NOMO-1 treated with DMSO at 0.1 percent for 48 hours (cell line): ENCODE measurements at regions not wholly inside any gene's neighbourhood (a gene's known extent, or its start where the extent isn't known, plus 50 kb on each side); places are given as distances from the start of the nearest gene placed in this dataset.
"Not testable (repeated sequence)": the region's sequence is repeated elsewhere in the genome, so short reads cannot be mapped to it uniquely, and the experiment has no call there.

Source experiments
- DNase-seq: peaks from one replicate; lab custom pipeline; 2025; ENCODE audit not compliant: unreplicated experiment; lab: John Stamatoyannopoulos, UW

GRCh38 chr5:106290841-106291240, 1379.9 kb downstream of the EFNA5 start:
- no peak for DNase-seq

GRCh38 chr5:106288979-106289378, 1381.8 kb downstream of the EFNA5 start:
- DNase-seq: no peak

GRCh38 chr5:106277540-106278096, 1393.1 kb downstream of the EFNA5 start:
- no peak for DNase-seq

DNA sequence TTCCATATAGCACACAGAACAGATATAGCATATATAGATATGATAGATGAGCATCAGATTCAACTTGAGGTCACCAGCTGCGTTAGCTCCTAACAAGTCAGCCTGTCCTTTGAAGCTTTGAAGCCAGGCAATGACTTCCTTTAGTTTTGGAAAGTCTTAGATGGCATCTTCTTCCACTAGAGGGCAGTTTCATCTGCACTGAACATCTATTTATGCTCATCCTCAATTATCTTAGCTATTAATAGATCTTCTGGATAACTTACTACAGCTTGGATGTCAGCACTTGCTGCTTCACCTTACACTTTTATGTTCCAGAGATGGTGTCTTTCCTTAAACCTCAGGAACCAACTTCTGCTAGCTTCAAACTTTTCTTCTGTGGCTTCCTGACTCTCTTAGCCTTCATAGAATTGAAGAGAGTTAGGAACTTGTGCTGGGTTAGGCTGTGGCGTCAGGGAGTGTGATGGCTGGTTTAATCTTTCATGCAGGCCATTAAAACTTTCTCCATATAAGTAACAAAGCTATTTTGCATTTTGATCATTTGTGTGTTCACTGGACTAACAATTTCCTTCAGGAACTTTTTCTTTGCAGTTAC, 1401.4 kb downstream of the EFNA5 start:
- DNase-seq: no peak

DNA sequence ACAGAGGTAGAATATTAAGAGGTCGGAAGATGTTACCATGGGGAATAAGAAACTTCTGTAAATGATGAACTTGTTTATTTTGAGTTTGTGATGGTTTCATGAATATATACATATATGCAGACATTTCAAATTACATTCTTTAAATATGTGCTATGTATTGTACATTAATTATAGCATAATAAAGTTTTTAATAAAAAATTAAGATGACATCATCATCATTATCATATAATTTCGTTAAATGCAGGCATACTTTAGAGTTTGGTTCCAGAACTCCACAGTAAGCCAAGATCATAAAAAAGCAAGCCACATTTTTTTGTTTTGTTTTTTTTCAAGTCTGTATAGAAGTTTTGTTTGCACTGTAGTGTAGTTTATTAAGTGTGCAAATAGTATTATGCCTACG, 1403.5 kb downstream of the EFNA5 start:
- DNase-seq: no peak

DNA sequence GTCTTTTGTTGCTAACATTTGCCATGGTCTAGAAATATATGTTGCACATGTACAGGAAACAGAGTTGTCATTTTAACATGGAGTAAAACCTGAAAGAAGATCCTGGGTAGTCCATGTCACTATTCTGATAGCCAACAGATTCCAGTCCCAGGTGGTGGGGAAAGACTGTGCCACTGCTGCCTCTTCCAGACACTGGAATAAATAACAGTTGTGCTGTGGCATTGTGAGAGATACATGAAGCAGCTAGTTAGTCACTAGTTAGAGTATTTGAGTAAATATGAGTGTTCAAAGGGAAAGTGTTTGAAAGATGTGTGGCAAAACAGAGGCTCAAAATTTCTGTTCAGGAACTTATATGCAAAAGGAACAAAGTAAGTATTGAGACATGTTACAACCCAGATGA, 1408.3 kb downstream of the EFNA5 start:
- no peak for DNase-seq

GRCh38 chr5:106259431-106260090, 1411.2 kb downstream of the EFNA5 start:
- DNase-seq: not testable (repeated sequence)

GRCh38 chr5:106258591-106259125, 1412.1 kb downstream of the EFNA5 start:
- no peak for DNase-seq

DNA sequence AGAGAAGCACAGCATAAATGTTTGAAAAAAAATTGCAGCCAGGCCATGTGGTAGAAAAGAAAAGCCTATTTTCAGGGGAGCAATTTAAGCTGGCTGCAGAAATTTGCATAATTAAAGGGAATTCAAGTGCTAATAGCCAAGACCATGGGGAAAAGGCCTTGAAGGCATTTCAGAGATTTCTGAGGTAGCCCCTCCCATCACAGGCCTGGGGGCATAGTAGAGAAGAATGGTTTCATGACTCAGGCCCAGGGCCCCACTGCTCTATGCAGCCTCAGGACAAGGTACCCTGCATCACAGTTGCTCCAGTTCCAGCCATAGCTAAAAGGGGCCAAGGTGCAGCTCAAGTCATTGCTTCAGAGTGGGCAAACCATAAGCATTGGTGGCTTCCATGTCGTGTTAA, 1416.0 kb downstream of the EFNA5 start:
- DNase-seq: no peak

DNA sequence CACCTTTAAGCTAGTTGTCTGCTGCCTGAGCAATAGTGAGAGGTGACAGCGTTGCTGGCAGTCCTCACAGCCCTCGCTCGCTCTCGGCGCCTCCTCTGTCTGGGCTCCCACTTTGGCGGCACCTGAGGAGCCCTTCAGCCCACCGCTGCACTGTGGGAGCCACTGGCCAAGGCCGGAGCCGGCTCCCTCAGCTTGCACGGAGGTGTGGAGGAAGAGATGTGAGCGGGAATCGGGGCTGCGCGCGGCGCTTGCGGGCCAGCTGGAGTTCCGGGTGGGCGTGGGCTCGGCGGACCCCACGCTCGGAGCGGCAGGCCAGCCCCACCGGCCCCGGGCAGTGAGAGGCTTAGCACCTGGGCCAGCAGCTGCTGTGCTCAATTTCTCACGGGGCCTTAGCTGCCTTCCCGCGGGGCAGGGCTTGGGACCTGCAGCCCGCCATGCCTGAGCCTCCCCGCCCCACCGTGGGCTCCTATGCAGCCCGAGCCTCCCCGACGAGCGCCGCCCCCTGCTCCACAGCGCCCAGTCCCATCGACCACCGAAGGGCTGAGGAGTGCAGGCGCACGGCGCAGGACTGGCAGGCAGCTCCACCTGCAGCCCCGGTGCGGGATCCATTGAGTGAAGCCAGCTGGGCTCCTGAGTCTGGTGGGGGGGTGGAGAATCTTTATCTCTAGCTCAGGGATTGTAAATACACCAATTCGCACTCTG, 1424.5 kb downstream of the EFNA5 start:
- not testable (repeated sequence) for DNase-seq

DNA sequence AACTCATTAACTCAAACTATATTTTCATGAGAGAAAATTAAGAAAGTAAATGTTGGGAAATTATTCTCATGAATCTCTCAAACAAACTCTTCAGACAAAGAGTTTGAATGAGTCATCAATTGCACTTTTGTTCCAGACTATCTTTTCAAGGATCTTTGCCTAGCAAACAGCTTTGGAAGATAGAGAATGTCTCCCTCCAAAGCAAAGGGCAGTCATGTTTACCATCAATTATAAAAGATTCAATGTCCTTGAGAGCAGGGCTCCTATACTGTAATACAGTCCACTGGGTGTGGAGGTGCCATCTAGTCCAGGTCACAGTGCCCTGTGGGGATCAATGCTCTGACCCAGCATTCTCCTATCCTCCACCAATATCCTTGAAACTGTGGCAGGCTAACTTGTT, 1429.3 kb downstream of the EFNA5 start:
- no peak for DNase-seq

DNA sequence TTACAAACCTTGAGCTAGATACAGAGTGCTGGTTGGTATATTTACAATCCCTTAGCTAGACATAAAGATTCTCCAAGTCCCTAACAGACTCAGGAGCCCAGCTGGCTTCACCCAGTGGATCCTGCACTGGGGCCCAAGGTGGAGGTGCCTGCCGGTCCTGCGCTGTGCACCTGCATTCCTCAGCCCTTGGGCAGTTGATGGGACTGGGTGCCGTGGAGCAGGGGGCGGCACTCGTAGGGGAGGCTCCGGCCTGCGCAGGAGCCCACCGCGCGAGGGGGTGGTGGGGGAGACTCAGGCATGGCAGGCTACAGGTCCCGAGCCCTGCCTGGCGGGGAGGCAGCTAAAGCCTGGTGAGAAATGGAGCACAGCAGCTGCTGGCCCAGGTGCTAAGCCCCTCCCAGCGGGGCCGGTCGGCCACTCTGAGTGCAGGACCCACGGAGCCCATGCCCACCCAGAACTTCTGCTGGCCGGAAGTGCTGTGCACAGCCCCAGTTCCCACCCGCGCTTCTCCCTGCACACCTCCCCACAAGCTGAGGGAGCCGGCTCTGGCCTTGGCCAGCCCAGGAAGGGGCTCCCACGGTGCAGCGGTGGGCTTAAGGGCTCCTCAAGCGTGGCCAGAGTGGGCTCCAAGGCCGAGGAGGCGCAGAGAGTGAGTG, 1464.7 kb downstream of the EFNA5 start:
- no peak for DNase-seq

DNA sequence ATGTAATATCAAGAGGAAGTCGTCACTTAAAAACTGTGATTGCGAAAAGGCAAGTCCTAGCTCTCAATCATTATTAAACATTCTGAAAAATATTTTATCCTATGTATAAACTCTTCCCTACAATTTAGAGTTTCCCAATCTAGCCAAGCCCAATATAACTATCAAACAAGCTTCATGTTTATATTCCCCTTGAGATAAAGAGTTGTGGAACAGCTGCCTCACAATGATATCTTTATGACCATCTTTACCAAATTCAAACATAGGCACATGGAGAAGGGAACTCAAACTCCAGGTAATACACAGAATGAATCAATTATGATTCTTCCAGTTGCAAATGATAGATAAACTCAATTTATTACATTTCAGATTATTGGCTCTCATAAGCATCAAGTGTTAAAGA, 1468.7 kb downstream of the EFNA5 start:
- no peak for DNase-seq

GRCh38 chr5:106200971-106201370, 1469.8 kb downstream of the EFNA5 start:
- no peak for DNase-seq

- no peak for DNase-seq
Observed at GRCh38 chr5:106195679-106196474, 1474.9 kb downstream of the EFNA5 start.

DNA sequence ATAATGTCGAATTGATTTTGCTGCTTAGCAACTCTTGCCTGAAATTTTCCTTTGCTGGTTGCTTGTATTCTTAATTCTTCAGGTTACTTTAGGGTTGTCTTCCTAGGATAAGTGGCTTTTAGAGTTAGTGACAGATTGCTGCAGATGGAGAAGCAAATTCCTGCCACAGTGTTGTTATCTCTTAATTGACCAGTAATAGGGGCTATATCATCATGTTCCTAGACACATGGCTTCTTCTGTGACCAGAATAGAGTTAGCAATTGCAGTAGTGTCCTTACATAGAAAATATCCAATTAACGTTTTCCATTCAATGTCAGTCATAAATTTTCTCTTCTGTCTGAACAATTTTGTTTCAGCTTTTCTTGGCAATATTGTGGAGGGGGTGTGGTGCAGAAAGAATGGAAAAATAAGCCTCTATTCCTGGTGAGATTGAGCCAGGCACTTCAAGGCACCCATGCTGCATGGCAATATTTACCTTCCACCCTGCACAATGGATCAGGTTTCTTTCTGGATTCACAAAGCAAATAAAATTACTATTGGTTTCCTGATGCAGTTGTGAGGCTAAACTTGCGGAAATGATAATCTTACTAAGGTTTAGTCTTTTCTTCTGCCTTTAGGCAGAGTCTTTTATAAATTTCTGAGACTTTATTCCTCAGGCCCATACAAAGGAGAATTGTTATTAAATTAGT, 1481.5 kb downstream of the EFNA5 start:
- no peak for DNase-seq

GRCh38 chr5:106185661-106186081, 1485.1 kb downstream of the EFNA5 start:
- DNase-seq: no peak

GRCh38 chr5:106174903-106175302, 1495.8 kb downstream of the EFNA5 start:
- no peak for DNase-seq

DNA sequence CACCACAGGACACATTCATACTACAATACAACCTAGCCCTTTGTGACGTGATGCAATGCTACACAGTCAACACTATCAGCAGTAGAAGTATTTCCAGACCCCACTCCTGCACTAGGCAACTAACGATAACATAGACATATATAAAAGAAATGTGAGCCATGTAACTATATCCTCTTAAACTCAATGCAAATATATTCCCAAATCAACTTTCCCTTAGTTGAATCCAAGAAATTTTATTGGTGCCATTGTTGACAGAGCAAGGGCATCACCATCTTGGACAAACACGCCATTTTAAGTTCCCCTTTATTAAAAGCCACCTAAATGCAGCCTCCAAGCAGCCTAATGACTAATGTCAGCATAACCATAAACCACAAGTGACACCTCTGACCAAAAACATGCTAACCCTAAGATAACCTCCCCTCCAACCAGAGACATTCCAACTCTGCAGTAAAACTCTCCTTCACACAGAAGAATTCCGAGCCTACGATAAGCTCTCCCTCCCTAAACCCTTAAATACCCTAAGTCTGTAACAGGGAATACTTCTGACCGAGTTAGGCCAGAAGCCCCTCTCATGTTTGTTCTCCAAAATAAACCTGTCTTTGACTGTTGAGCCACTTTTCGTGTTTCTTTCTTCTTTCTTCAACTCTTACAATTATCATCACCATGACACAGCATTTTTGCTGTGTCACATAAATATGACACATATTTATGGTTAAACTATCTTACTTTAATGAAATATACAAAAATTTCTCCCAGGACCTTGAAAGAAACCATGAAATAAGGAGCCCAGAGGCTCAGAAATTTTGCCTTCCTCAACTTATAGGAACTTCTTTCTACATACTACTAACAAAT, 1497.8 kb downstream of the EFNA5 start:
- DNase-seq: no peak
